ENCODE measurements at regions not wholly inside any gene's neighbourhood (a gene's known extent, or its start where the extent isn't known, plus 50 kb on each side); places are given as distances from the start of the nearest gene placed in this dataset.

- no peak overlapping the region for H3K4me3 ChIP-seq (replicated peaks; ENCODE audit: low read depth, low read length)
- DNase-seq (ENCODE audit: extremely low read depth, low read depth) = no peak
- no peak for TF ChIP-seq CTCF (IDR thresholded peaks at IDR 0.05; ENCODE audit: low read depth, low read length, missing control alignments)
These were observed 423.7 kb upstream of the SEMA6D start for GRCh38 chr15:47293466-47294162.

- H3K4me3 ChIP-seq (replicated peaks; ENCODE audit: low read depth, low read length) = no peak overlapping the region
- no peak for TF ChIP-seq CTCF (IDR thresholded peaks at IDR 0.05; ENCODE audit: low read depth, low read length, missing control alignments)
- no peak for DNase-seq (ENCODE audit: extremely low read depth, low read depth)
These were observed 422.5 kb upstream of the SEMA6D start for GRCh38 chr15:47294765-47295259.

GRCh38 chr15:47296881-47297280 is 420.4 kb upstream of the SEMA6D start:
- TF ChIP-seq CTCF (IDR thresholded peaks at IDR 0.05; ENCODE audit: low read depth, low read length, missing control alignments) = no peak

GRCh38 chr15:47299846-47300434 is 417.4 kb upstream of the SEMA6D start:
- TF ChIP-seq CTCF (IDR thresholded peaks at IDR 0.05; ENCODE audit: low read depth, low read length, missing control alignments) = no peak
- no peak overlapping the region for H3K4me3 ChIP-seq (replicated peaks; ENCODE audit: low read depth, low read length)
- no peak for DNase-seq (ENCODE audit: extremely low read depth, low read depth)

More at GRCh38 chr15:47296881-47297280, 420.4 kb upstream of the SEMA6D start:
- H3K4me3 ChIP-seq (replicated peaks; ENCODE audit: low read depth, low read length) = no peak overlapping the region
- DNase-seq (ENCODE audit: extremely low read depth, low read depth) = no peak

GRCh38 chr15:47300596-47300995 is 416.7 kb upstream of the SEMA6D start:
- H3K4me3 ChIP-seq (replicated peaks; ENCODE audit: low read depth, low read length) = no peak overlapping the region
- no peak for TF ChIP-seq CTCF (IDR thresholded peaks at IDR 0.05; ENCODE audit: low read depth, low read length, missing control alignments)
- DNase-seq (ENCODE audit: extremely low read depth, low read depth) = no peak

GRCh38 chr15:47301481-47301880 is 415.8 kb upstream of the SEMA6D start:
- no peak for DNase-seq (ENCODE audit: extremely low read depth, low read depth)
- no peak for TF ChIP-seq CTCF (IDR thresholded peaks at IDR 0.05; ENCODE audit: low read depth, low read length, missing control alignments)
- no peak overlapping the region for H3K4me3 ChIP-seq (replicated peaks; ENCODE audit: low read depth, low read length)
